HG03175 (cell line): ENCODE measurements at regions not wholly inside any gene's neighbourhood (a gene's known extent, or its start where the extent isn't known, plus 50 kb on each side); places are given as distances from the start of the nearest gene placed in this dataset.

Experiments
- ATAC-seq: cut with Tn5 transposase; IDR thresholded peaks from one replicate; pipeline ENCODE4 v1.9.1; 2021; ENCODE audit warnings: mild to moderate bottlenecking, moderate library complexity; ENCODE audit not compliant: unreplicated experiment

DNA sequence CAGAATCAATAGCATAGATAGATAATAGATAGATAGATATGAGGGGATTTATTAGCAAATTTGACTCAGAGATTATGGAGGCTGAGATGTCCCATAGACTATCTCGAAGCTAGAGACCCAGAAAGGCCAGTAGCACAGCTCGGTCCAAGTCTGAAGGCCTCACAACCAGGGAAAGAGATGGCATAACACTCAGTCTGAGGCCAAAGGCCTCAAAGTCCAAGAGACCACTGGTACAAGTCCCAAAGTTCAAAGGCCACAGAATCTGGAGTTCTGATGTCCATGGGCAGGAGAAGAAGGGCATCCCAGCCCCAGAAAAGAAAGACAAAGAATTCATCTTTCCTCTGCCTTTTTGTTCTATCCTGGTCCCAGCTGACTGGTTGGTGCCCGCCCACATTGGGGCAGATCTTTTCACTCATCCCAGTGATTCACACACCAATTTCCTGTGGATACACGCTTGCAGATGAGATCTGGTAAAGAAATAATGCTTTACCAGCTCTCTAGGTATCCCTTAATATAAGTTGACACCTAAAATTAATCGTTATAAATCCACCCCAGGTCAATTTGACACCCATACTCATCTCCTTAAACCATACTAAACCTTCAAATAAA is 127.8 kb upstream of the FBN2 start:
- no peak for ATAC-seq

DNA sequence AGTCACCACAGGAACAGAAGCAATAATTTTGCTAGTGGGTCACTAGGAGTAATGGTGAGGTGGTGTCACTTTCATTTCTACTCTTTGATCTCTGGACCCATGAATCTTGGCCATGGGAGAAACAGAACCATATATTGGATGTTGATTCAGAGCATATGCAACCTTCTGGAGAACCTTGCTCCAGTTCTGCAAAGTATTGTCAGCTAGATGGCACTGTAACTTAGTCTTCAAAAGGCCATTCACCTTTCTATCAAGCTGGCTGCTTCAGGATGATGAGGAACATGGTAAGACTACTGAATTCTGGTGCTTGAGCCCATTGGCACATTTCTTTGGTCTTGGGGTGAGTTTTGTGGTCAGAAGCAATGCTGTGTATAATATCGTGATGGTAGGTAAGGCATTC is 129.1 kb upstream of the FBN2 start:
- ATAC-seq = no peak

DNA sequence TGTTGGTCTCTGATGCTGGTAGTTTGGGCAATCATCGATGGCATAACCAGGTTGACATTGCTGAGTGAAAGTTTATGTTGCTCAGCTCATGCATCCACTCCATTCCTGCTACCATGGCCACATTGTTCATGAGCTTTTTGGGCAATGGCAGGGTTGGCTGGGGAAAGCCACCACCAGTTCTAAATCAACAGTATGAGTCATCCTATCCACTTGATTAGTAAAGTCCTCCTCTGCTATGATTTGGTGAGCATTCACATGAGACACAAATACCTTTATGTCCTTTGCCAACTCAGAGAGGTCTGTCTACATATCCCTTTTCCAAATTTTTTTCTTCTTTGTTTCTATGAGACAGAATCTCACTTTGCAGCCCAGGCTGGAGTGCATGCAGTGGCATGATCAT is 129.7 kb upstream of the FBN2 start:
- ATAC-seq = no peak

DNA sequence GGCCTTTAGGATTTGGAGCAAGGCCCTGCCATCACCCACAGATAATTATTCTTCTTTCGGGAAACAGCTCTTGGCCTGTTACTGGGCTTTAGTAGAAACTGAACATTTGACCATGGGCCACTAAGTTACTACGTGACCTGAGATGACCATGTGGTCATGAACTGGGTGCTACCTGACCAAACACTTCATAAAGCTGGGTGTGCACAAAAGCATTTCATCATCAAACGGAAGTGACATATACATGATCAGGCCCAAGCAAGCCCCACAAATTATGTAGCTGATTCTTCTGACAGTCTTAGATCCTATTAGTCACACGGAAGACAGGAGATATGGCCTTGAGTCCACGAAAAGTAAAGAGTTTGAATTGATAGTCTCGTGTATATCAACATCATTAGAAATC is 130.9 kb upstream of the FBN2 start:
- no peak for ATAC-seq

DNA sequence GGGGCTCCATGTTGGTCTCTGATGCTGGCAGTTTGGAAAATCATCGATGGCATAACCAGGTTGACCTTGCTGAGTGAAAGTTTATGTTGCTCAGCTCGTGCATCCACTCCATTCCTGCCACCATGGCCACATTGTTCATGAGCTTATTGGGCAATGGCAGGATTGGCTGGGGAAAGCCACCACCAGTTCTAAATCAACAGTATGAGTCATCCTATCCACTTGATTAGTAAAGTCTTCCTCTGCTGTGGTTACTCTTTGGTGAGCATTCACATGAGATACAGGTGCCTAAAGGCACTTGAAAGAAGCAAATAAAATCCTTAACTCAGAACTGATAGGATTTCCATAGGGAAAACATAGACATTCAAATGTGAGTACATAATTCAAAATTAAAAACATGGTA is 131.8 kb upstream of the FBN2 start:
- no peak for ATAC-seq

DNA sequence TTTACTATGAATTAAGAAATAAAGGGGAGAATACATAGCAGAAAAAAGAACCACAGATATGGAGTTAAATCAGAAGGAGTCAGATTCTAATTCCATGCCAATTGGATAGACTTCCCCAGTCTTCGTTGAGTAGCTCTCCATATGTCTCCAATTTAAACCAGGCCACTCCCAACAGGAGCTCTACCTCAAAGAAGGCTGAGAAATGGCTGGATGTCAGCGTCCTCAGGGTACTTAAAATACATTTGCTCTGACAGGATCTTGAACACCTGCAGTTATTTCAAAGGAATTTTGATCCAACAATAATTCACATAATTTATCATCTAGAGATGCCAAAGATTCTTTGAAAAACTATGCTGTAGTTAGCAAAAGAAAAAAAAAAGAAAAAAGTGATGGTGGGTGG is 133.9 kb upstream of the FBN2 start:
- ATAC-seq = no peak

DNA sequence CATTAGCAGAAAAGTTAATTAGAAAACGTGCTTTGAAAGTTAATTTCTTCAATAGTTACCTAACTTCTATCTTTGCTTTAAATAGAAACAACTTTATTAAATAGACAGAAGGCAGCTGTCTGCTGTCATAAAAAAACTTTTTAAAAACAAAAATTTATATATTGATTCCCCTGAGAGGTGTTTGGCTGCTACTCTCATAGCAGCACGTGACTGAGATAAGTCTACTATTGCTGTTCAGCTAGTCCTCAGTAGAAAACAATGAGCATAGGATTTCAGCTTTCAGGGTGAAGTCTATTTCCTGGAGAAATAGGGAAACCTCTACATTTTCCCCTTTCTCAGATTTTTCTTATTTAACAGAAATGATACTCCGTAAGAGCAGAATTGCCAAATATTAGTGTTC is 135.0 kb upstream of the FBN2 start:
- ATAC-seq = no peak

DNA sequence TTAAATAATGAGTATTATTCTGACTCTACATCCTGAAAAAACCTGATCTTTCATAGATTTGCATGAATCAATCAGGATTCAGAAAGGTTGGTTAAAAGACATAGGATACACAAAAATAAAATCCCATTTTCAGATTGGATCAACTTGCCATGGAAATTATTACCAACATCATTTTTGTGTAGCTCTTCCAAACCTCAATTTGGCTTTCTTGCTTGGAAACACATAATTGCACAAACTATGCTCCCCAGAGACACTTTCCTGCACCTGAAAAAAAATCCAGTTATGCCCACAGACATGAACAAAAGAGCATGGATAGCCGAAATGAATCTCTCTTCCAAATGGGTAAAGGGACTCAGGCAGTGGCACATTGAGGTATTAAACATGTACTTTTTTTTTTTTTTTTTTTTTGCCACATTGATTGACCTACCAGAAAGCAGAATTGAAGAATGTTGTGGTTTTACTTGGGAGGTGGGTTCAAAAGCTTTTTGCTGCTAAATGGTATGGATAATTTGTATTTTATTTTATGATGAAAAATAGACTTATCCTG is 135.4 kb upstream of the FBN2 start:
- ATAC-seq = no peak

DNA sequence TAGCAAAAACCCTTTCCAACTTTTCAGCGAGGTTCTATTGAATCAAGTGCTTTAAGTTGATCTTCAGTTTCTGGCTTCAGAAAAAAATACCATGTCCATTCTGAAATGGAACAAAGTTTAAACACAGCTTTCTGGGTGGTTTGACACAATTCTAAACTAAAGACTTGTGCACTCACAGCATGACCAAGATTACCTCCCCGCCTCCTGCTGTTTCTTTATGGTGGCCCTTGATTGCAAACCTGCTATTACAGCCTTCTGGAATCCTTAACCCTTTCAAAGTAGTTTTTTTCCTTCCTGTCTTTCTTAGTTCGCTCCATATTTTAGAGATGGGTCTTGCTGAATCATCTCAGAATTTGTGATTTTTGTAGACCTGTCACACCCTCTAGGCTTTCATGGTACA is 135.9 kb upstream of the FBN2 start:
- no peak for ATAC-seq

DNA sequence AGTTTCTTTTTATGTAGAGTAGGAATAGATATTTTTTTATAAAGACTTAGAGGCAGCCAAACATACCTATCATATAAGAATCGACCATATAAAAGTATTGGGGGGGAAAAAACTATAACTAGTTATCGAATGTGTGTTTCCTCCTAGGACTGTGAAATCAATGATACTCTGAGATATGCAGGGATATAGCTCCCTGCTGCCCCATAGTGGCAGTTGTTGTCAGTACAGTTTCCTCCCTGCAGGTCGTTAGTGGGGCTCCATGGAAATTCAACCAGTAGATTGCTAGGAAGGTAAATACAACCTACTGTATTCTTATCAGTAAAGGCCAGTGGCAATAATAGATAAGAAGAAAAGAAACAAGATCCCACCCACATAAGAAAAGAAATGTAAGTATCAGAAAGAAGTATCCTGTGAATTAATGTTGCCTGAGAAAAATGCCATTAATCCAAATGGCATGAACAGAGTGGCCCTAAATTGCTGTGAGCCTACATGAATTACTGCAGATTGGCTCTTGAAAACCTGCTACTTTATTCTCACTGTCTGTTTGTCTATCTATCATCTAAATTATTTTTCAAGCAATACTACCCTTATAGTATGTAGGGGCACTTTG is 136.9 kb upstream of the FBN2 start:
- ATAC-seq = peak; percentile 94

DNA sequence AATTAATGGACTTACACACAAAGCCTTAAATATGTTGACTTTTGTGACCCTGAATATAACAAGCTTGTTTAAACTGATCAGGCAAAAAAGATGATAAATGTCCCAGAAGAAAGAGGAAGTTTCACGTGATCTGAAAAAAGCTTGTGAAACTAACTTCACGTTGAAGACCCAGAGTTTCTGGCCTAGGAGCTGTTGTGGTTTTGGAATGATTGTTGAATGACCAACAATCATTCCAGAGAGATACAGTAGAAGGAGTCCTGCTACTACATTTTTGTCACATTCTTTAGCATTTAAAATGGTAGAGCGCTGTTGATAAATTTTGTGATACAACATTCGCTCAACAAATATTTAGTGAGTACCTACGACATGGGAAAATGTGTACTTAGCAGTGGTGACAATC is 143.1 kb upstream of the FBN2 start:
- ATAC-seq = no peak

DNA sequence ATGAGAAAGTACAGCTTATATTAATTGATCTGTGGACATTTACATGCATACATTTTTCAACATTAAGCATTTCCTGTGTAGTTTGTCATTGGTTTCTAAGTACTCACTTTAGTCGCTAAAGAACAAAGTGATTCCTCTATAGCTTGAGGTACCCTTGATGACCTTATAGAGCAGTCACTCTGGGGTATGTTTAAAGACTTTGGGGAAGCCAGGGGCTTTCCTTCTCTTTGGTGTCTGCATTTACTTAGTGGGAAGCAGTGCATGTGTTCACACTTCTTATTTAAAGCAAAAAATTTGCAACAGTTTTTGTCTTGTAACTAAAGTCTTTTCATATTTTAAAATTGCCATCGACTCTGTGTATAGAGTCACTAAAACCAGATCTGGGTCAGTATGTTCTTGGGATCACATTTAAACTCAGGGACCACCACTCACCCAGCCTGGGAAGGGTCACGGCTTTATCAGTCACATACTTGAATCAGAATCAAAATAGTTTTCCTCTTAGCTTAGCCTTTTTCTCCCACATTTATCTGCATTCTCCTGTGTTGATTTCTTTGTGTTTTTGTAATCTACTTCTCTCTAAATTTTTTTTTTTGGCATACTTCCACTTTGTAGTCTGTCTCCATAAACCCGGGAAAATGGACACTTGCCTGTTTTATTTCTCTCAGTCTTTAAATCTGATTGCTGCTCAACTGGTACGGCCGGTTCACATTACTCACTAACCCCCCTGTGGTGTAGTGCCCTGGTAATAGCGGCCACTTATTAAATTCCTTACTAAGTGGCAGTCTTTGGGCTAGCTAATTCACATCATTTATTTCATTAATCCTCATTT is 143.9 kb upstream of the FBN2 start:
- no peak for ATAC-seq

DNA sequence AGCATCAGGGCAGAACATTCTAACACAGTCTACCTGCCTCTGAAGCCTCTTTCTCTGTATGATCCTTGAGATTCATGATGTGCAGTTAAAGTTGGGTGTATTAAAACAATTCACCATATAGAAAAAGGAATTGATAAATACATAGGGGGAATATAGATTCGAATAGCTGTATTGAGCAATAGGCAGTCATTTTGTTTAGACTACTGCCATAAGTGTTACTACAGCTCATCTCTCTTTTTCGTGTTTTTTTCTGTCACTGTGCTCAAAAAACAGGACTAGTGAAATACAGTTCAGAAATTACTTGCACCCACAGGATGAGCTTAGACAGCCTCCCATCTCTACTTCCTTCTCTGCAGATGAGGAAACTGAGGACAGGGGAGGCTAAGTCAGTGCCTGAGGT is 144.6 kb upstream of the FBN2 start:
- no peak for ATAC-seq

DNA sequence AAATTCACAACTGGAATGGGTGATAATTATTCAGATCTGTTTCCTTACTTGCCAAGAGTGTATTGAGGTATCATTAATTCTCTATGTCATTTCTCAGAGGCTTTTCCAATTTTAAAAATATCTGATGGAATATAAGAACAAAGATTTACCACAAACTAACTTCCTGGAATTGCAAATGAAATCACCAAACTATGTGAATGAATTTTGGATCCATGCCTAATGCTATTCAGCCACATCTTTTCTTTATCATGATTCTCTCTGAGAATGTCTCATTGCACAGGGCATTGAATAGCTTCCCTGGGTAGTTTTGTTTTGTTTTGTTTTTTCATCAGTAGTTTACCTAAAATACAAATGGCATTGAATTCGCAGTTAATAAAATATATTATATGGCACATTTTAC is 146.9 kb upstream of the FBN2 start:
- ATAC-seq = no peak

DNA sequence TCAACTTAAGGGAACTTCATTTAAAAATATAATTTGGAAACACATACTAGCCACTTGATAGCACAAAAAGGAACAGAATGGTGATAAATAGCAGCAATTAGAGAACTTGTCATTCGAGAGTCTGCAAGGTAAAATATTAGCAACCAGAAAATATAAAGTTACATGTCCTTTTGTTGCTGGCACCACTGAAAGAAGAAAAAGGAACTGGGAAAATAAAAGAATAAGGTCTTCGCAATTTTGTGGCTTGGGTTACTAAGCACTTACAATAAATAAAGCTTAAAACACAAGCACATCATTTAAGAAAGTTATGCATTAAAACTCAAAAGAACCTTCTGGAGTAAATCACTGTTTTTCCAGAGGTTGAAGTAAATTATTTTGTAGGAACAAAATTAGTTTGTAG is 149.9 kb upstream of the FBN2 start:
- no peak for ATAC-seq

DNA sequence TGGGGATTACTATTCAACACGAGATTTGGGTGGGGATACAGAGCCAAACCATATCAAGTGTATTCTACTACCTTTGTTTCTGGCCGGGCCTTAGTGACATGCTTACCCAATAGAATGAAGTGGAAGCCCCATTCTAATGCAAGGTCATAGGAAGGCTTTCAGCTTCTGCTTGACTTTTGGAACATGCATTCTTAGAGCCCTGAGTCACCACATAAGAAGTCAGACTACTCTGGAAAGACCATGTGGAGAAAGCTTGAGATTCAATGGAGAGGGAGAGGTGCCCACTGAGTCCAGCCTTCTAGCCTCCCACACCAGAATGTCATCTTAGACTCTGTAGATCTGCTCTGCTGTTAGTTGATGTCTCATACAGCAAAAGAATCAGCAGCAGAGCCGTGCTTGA is 155.7 kb upstream of the FBN2 start:
- no peak for ATAC-seq

DNA sequence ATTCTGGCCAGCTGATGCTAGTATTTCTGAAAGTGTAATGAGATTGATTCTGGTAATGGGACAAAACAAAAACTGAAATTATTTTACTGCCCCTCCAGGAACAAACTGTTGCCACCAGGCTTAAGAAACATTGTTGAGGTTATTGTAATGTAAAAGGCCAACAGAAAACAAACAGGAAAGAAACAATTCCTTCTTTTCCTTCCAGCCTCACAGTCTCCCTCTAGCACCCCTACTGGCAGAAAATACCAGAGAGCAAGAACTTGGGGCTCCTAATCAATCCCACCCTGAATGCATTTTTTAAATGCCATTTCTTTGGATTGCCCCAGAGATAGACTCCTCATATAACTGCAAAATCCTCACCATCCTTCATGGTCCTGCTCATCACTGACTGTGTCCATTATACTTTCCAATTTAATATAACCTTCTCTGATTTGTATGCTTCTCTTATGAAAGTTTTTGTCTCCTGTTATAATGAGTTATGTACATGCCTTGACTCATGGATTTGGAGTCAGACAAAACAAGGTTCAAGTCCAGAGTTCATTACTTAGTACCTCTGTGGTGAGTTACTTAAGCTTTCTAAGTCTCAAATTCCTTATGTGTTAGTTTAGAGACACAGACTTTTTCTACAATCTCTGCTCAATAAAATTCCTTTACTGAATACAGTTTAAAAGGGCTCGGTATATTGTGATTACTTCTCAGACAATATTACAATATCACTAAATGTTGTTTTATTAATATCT is 157.9 kb upstream of the FBN2 start:
- no peak for ATAC-seq

DNA sequence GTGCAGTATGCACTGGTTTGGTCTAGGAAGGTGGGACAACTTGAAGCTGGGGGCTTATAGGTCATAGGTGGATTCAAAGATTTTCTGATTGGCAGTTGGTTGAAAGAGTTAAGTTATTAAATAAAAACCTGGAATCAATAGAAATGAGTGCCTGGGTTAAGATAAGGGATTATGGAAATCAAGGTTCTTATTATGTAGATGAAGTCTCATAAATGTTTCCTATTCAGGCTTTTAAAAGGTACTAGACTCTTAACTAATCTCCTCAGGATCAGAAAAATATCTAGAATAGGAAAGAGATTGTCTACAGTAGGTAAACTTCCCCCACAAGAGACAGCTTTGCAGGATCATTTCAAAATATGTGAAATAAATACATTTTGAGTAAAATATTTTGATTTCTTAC is 163.3 kb upstream of the FBN2 start:
- ATAC-seq = no peak

DNA sequence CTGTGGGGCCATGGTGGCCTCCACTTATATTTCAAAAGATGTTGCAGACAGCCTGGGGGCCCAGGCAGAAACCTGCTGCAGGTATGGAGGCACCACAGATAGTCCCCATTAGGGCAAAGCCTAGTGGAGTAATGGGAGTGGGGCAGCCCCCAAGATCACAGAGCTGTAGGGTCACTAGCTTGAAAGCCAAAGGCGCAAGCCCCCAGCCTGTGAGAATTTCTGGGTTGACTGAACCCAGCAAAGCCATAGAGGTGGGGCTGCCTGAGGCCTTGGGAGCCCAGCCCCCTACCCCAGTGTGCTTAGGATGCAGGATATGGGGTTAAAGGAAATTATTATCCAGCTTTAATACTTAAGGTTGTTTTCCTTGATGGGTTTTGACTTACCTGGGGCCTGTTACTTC is 165.3 kb upstream of the FBN2 start:
- ATAC-seq = no peak

DNA sequence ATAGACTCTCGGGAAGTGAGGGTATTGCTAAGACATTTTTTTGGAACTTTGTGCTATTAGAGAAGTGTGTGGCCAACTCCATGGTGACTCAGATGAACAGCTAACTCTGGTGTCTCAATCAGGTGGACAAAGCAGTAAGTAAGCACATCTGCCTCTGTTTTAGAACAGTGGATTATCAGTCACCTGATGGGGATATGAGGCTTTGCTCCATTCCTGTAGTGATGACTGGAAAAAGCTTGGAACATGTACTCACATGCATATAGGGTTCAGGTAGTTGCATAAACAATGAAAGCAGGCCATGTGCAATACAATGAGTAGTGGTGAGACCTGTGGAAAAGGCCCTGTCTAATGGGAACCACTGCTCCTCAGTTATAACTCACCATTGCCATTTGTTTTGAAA is 168.2 kb upstream of the FBN2 start:
- no peak for ATAC-seq

DNA sequence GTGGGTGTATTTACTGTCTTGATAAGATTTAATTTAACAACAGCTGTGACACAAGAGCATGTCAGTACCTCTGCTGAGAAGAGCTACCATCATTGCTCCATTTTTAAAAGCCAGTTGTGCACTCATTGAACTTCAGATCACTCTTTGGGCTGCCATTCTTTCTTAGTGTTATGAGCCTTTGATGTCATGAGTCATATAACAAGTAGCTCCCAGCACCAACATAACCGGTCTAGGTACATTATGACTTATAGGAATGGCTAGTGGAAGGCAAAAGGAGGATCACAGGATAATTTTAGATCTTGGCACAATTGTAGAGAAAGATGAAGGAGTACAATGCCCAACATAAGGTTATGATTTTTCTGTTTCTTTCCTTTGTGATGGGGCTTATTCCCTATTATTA is 170.8 kb upstream of the FBN2 start:
- no peak for ATAC-seq
